Stomach smooth muscle (tissue), 2 donors: ENCODE measurements at regions not wholly inside any gene's neighbourhood (a gene's known extent, or its start where the extent isn't known, plus 50 kb on each side); places are given as distances from the start of the nearest gene placed in this dataset.

Experiments used
- H3K27ac ChIP-seq: one replicate; pipeline ENCODE4 v1.7.0; 2013; ENCODE audit warnings: mild to moderate bottlenecking, low read length, inconsistent platforms
- H3K27me3 ChIP-seq, 2 donors: one replicate each; pipeline ENCODE4 v1.7.0; 2013; ENCODE audit warnings: low read length in 2 of 2; ENCODE audit not compliant: insufficient read depth in 2 of 2, control insufficient read depth in 1 of 2
- H3K36me3 ChIP-seq, 2 donors: one replicate each; pipeline ENCODE4 v1.7.0; 2013; ENCODE audit warnings: low read length in 2 of 2; ENCODE audit not compliant: control insufficient read depth in 2 of 2, insufficient read depth in 2 of 2
- H3K4me1 ChIP-seq: one replicate; pipeline ENCODE4 v1.7.0; 2013; ENCODE audit warnings: low read length; ENCODE audit not compliant: control insufficient read depth, insufficient read depth
- H3K4me3 ChIP-seq, 2 donors: one replicate each; pipeline ENCODE4 v1.7.0; 2013; ENCODE audit warnings: low read length in 2 of 2
- H3K9ac ChIP-seq, 2 donors: one replicate each; pipeline ENCODE4 v1.7.0; 2013; ENCODE audit warnings: low read length in 2 of 2, mild to moderate bottlenecking in 1 of 2
- H3K9me3 ChIP-seq, 2 donors: one replicate each; pipeline ENCODE4 v1.7.0; 2013; ENCODE audit warnings: low read length in 2 of 2; ENCODE audit not compliant: control insufficient read depth in 2 of 2
- donor health status: healthy.
- donor health status: Pancreatic carcinoma.

DNA sequence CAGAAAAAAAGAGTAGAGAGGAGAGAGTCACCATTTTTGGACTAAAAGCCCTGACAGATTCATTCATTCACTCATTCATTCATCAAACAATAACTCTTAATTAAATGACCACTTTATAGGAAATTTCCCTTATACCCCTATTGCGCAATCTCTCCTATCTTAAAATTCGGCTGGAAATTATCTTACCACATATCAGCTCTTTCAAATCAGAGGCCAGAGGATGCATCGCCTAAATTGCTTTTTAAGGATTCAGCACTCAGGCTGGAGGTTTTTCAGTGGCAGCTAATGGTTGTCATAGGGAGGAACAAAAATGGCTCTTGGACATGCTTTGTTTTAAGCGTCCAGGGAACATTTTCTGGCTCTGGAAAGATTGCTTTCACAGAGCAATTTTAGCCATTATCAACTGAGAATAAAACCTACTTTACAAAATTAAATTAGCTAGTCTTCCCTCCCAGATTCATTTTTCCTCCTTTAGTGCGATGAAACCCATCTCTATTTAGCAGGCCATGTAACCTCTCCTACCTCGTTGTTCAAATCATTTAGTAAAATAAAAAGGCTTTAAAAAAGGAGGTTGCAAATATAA, 115.2 kb downstream of the OLFM4 start:
- H3K36me3 ChIP-seq, result no peaks in the 10 kb centered on the region
- no peak overlapping the region for H3K4me3 ChIP-seq
- no peaks in the 10 kb centered on the region for H3K27me3 ChIP-seq
- peaks cover 0 to 2% of the 10 kb centered on the region in 2 donors for H3K9me3 ChIP-seq
- no peaks in the 10 kb centered on the region for H3K4me1 ChIP-seq
- no peak overlapping the region for H3K9ac ChIP-seq
- no peak overlapping the region for H3K27ac ChIP-seq

DNA sequence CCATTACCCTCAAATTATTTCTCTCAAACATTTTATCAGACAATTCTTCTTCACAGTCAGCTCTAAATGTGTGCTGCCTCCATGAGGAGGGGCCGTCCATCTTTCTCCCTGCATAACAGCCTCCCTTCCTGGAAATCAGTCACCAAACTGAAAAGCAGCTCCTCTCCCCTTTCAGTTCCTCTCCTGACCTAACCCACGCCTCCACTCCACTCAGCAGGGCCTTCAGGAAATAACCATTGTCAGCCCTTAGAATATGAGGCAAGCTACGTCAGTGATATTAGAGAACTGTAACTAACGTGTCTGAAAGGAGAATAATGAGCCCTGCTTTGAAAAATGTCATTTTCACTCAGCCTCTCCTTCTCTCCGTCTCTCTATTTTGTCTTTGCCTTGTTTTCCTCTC, 116.2 kb downstream of the OLFM4 start:
- Histone ChIP-seq H3K9ac (no peak overlapping the region), H3K4me1 (no peaks in the 10 kb centered on the region), H3K27ac (no peak overlapping the region), H3K36me3 (no peaks in the 10 kb centered on the region), H3K9me3 (peaks cover 0 to 2% of the 10 kb centered on the region in 2 donors), H3K27me3 (peaks cover 0 to 2% of the 10 kb centered on the region in 2 donors), H3K4me3 (no peak overlapping the region)

DNA sequence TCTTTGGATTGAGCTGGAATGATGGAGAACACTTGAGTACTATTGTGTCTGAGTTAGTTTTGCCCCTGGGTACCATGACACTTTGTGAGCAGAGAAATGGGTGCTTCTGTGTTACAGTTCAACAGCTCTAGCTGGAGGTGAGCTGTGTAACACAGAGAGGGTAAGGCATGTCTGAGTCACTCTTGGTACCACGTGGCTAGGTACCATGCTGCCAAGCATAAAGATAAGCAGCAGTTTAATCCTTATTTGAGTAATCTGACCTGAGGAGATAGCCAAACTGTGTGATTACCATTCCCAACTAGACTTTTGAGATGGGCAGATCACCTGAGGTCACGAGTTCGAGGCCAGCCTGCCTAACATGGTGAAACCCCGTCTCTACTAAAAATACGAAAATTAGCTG, 122.0 kb downstream of the OLFM4 start:
- Histone ChIP-seq H3K4me3 (no peak overlapping the region), H3K36me3 (no peaks in the 10 kb centered on the region), H3K9me3 (no peaks in the 10 kb centered on the region), H3K4me1 (no peaks in the 10 kb centered on the region), H3K27me3 (peaks cover 0 to 7% of the 10 kb centered on the region in 2 donors), H3K27ac (no peak overlapping the region), H3K9ac (no peak overlapping the region)

DNA sequence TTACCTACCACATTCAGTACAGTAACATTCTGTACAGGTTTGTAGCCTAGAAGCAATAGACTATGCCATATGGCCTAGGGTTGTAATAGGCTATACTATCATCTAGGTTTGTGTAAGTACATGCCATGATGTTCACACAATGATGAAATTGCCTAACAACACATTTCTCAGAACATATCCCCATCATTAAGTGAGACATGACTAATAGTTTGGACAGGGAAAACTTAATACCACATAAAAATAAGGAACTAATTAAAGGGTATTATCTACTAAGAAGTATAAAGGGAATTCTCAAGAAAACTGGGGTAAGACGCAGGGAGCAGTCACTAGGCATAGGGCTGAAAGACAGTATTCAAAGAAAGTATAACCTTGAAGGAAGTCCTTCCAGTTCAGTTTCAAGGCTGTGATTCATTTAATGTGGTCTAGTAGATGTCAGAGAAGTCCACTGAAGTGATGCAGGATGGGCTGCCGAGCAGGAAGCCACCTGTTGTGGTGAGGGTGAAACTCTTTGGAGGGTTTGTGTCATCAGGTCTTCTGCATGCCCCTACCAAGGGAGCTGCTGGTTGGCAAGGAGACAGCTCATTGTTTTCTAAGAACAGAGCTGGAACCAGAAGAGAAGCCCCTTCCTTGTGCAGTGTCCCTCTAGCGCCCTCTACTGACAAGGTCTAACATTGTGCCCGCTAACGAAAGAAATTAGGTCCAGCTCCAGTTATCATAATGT, 122.9 kb downstream of the OLFM4 start:
- Histone ChIP-seq H3K4me1 (no peaks in the 10 kb centered on the region), H3K27me3 (peaks cover 0 to 7% of the 10 kb centered on the region in 2 donors), H3K36me3 (no peaks in the 10 kb centered on the region), H3K4me3 (no peak overlapping the region), H3K9ac (no peak overlapping the region), H3K27ac (no peak overlapping the region), H3K9me3 (no peaks in the 10 kb centered on the region)

DNA sequence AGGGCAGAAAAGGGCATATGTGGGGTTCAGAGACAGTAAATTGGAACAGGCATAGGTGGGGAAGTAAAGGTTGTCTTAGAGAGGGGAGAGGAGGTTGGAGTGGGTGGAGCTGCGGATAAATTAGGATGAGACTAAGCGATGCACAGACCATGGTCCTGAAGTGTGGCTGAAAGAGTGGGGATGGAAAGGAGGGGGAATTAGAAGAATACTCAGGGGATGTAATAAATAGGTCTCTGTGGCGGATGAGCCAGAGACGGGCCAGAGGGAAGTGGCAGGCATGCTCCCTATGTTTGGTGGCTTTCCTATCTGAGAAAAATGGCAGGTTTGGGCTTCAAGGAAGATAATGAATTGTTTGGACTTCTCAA, 123.4 kb downstream of the OLFM4 start:
- no peak overlapping the region for H3K4me3 ChIP-seq
- H3K27me3 ChIP-seq, result peaks cover 0 to 7% of the 10 kb centered on the region in 2 donors
- peaks cover 0 to 3% of the 10 kb centered on the region in 2 donors for H3K9me3 ChIP-seq
- H3K27ac ChIP-seq, result no peak overlapping the region
- no peaks in the 10 kb centered on the region for H3K36me3 ChIP-seq
- no peak overlapping the region for H3K9ac ChIP-seq
- H3K4me1 ChIP-seq, result no peaks in the 10 kb centered on the region

DNA sequence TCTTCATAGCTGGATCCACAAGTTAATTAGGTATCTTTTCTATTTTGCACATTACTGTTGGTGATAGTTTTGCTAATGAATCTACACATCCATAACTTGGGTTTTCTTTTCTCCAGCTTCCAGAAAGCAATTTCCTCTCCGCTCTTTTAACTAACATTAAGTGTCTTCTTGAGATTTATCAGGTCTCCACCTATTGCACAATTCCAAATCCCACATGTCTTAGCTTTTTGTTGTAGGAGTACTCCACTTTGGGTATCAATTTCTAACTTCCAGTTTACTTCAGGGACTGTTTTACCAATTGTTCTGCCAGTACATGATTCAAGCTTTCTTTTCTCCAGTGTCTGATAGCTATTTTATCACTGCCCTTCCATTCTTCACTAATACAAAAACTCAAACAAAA, 129.6 kb downstream of the OLFM4 start:
- Histone ChIP-seq H3K27ac (no peak overlapping the region), H3K4me3 (no peak overlapping the region), H3K4me1 (no peaks in the 10 kb centered on the region), H3K36me3 (no peaks in the 10 kb centered on the region), H3K9me3 (peaks cover 0 to 4% of the 10 kb centered on the region in 2 donors), H3K9ac (no peak overlapping the region), H3K27me3 (no peaks in the 10 kb centered on the region)

DNA sequence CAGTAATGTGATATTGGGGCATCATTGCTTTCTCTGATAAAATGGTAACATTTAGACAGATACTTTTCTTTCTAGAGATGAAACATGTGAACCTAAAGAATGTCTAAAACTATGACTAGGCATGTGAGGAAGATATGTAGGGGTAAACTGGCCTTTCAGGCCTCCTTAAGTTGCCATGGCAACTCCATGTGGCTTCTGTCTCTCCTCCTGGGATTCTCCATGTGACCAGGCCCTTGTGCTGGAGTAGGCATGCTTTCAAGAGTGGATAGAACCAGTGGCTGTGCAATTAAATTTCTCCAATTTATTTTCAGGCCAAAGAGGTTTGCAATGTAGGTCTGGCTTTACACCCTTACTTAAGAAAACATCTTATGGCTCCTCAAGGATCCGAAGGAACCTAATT, 130.8 kb downstream of the OLFM4 start:
- Histone ChIP-seq H3K4me1 (no peaks in the 10 kb centered on the region), H3K9me3 (peaks cover 0 to 4% of the 10 kb centered on the region in 2 donors), H3K27ac (no peak overlapping the region), H3K9ac (no peak overlapping the region), H3K4me3 (no peak overlapping the region), H3K36me3 (no peaks in the 10 kb centered on the region), H3K27me3 (no peaks in the 10 kb centered on the region)

DNA sequence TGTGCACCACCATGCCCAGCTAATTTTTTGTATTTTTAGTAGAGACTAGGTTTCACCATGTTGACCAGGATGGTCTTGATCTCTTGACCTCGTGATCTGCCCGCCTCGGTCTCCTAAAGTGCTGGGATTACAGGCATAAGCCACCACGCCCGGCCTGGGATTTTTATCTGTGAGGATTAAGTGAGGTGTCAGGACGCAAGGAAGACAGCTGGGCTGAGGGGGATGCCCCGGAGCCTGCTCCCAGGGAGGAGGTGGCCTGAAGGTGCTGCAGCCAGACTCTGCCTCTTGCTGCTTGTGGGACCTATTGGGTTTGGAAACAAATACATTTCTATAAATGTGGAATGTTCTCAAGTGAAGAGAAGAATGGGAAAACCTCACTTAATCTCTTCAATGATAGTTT, 131.6 kb downstream of the OLFM4 start:
- Histone ChIP-seq H3K4me1 (no peaks in the 10 kb centered on the region), H3K9me3 (peaks cover 0 to 4% of the 10 kb centered on the region in 2 donors), H3K27me3 (no peaks in the 10 kb centered on the region), H3K9ac (no peak overlapping the region), H3K36me3 (no peaks in the 10 kb centered on the region), H3K4me3 (no peak overlapping the region), H3K27ac (no peak overlapping the region)

DNA sequence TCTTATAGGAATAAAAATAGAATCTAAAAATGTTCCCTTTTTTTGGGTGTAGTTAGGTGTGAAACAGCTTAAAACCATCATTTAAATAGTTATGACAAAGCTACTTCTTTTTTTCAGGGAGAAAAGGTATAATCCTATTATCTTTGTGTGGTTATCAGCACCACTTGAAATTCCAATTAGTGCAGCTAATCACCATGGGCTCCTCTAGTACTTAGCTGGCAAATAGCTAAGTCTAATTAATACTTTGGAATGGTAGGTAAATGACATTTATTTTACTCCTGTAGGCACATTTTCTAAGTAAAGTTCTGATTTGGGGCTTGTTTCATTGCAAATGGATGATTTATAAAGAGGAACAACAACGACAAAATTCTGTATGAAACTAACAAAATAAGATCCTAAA, 132.6 kb downstream of the OLFM4 start:
- no peaks in the 10 kb centered on the region for H3K27me3 ChIP-seq

DNA sequence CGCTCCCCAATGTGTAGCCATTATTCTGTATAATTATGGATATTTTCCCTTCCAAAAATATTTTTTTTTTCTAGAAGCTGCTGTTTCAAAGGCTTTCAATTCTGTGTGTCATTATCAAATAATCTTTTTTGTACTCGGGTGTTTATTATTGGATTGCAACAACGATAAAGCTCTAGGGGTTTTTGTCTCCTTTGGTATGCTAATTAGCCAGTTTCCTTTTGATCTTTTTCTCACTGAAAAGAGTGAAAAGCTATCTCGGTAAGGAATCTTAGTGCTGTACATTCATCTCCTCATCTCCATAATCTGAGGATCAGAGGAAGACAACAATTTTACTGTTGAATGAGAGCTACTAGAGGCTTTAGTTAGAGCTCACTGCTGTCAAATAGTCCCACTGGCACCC, 136.6 kb downstream of the OLFM4 start:
- no peak overlapping the region for H3K9ac ChIP-seq
- H3K4me1 ChIP-seq, result no peaks in the 10 kb centered on the region
- H3K9me3 ChIP-seq, result no peaks in the 10 kb centered on the region
- no peaks in the 10 kb centered on the region for H3K36me3 ChIP-seq
- H3K27me3 ChIP-seq, result no peaks in the 10 kb centered on the region
- no peak overlapping the region for H3K27ac ChIP-seq
- H3K4me3 ChIP-seq, result no peak overlapping the region

More for the DNA sequence above, 132.6 kb downstream of the OLFM4 start:
- Histone ChIP-seq H3K4me1 (no peaks in the 10 kb centered on the region), H3K36me3 (no peaks in the 10 kb centered on the region), H3K9me3 (peaks cover 0 to 4% of the 10 kb centered on the region in 2 donors), H3K27ac (no peak overlapping the region), H3K9ac (no peak overlapping the region), H3K4me3 (no peak overlapping the region)

DNA sequence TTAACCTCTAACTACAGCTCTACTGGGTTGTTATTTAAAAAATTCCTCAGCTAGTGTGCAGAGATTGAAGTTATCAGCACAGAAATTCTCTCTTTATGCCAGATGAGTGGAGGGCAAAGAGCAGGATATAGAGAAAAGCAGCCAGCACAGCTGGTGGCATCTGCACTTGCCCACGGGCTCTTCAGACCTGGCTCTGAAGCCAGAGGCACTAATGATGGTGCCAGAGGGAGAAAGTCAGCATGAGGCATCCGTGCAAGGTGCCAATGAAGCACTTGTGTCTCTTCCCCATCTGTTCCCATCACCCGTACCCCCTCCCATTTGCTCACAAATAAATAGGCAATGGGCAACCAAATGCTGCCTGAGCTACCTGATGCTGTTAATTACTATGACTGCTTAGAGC, 138.9 kb downstream of the OLFM4 start:
- Histone ChIP-seq H3K9ac (no peak overlapping the region), H3K27ac (no peak overlapping the region), H3K27me3 (no peaks in the 10 kb centered on the region), H3K4me1 (no peaks in the 10 kb centered on the region), H3K4me3 (no peak overlapping the region), H3K36me3 (no peaks in the 10 kb centered on the region), H3K9me3 (no peaks in the 10 kb centered on the region)
